Epithelial cell of esophagus (primary cell): ENCODE measurements at regions not wholly inside any gene's neighbourhood (a gene's known extent, or its start where the extent isn't known, plus 50 kb on each side); places are given as distances from the start of the nearest gene placed in this dataset.

ENCODE experiments used
- DNase-seq: peaks from one replicate; pipeline ENCODE4 v3.0.0; 2010; ENCODE audit warnings: low read depth
- H3K4me3 ChIP-seq: 2 replicates; pipeline ENCODE4 v1.5.1; 2011; ENCODE audit warnings: mild to moderate bottlenecking, low read length, control low read depth
- TF ChIP-seq, protein P1 (sequence below): IDR thresholded peaks from 2 replicates; pipeline ENCODE4 v1.5.1; 2011; ENCODE audit warnings: low read depth, mild to moderate bottlenecking, low read length, control low read depth, inconsistent platforms; ENCODE audit not compliant: insufficient read depth; ENCODE audit errors: missing control alignments

DNA sequence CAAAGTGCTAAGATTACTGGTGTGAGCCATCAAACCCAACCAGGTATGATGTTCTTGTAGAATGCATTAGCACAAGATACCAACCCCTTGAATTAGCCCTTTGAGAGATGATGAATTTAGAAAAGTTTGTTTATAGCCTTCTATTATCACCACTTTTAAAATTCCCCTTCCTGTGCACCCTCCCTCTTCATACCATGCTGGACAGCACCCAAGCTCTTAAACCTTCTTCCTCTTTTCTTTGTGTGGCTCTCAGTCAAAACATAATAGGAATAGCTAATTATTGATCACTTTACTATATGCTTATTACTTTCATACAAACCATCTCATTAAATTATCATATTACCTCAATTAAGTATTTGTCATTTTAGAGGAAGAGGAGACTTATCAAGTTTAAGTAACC lies 87.6 kb upstream of the TMED7 start:
- TF ChIP-seq, protein P1, sequence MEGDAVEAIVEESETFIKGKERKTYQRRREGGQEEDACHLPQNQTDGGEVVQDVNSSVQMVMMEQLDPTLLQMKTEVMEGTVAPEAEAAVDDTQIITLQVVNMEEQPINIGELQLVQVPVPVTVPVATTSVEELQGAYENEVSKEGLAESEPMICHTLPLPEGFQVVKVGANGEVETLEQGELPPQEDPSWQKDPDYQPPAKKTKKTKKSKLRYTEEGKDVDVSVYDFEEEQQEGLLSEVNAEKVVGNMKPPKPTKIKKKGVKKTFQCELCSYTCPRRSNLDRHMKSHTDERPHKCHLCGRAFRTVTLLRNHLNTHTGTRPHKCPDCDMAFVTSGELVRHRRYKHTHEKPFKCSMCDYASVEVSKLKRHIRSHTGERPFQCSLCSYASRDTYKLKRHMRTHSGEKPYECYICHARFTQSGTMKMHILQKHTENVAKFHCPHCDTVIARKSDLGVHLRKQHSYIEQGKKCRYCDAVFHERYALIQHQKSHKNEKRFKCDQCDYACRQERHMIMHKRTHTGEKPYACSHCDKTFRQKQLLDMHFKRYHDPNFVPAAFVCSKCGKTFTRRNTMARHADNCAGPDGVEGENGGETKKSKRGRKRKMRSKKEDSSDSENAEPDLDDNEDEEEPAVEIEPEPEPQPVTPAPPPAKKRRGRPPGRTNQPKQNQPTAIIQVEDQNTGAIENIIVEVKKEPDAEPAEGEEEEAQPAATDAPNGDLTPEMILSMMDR: no peak
- H3K4me3 ChIP-seq: no peak overlapping the region
- DNase-seq: no peak

- H3K4me3 ChIP-seq: no peak overlapping the region
- TF ChIP-seq, protein P1: no peak
- DNase-seq: no peak
Measured at GRCh38 chr5:115709585-115709984, 83.7 kb upstream of the TMED7 start.

GRCh38 chr5:115708819-115709477 lies 83.1 kb upstream of the TMED7 start:
- no peak for DNase-seq
- H3K4me3 ChIP-seq: no peak overlapping the region
- TF ChIP-seq, protein P1: no peak

GRCh38 chr5:115703514-115703913 lies 77.7 kb upstream of the TMED7 start:
- TF ChIP-seq, protein P1: no peak
- no peak overlapping the region for H3K4me3 ChIP-seq
- no peak for DNase-seq

GRCh38 chr5:115702025-115702424 lies 76.2 kb upstream of the TMED7 start:
- TF ChIP-seq, protein P1: no peak
- no peak overlapping the region for H3K4me3 ChIP-seq
- no peak for DNase-seq

DNA sequence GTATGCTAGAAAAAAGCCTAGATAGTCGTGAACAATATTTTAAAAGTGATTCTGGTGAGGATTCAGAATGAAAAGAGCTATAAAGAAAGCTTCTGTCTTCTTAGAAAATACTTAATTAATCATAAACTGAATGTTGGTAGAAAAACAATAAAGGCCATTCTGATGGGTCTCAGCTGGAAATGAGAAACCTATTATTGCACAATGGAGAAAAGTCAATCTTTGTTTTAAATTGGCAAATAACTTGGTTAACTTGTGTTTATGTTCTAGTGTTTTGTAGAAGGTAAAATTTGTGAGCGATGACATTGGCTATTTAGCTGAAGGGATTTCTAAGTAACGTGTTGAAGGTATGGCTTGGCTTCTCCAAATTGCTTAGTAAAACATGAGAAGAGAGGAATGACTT lies 74.1 kb upstream of the TMED7 start:
- TF ChIP-seq, protein P1: no peak
- H3K4me3 ChIP-seq: no peak overlapping the region
- DNase-seq: no peak

GRCh38 chr5:115696141-115696650 lies 70.4 kb upstream of the TMED7 start:
- TF ChIP-seq, protein P1: no peak
- no peak overlapping the region for H3K4me3 ChIP-seq

More at GRCh38 chr5:115696141-115696650, 70.4 kb upstream of the TMED7 start:
- no peak for DNase-seq
